NCI-H1436 (cell line): ENCODE measurements at regions not wholly inside any gene's neighbourhood (a gene's known extent, or its start where the extent isn't known, plus 50 kb on each side); places are given as distances from the start of the nearest gene placed in this dataset.

Experiments
- DNase-seq: peaks from one replicate; lab custom pipeline; 2025; lab: John Stamatoyannopoulos, UW

DNA sequence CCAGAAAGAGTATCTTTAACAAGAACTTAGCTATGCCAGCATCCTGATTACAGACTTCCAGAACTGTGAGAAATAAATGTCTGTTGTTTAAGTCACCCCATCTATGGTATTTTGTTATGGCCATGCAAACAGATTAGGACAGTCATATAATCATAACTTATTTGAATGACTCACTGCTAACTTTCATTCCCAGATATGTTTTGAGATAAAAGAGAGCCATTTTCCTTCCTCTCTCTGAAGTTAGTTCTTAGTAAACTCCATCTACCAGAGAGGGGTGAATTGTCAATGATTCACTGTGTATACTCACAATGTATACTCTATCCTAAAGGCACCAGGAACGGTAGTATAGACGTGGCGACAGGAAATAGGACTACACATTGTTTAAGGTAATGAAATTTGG, 179.4 kb upstream of the DPH6 start:
- no peak for DNase-seq

DNA sequence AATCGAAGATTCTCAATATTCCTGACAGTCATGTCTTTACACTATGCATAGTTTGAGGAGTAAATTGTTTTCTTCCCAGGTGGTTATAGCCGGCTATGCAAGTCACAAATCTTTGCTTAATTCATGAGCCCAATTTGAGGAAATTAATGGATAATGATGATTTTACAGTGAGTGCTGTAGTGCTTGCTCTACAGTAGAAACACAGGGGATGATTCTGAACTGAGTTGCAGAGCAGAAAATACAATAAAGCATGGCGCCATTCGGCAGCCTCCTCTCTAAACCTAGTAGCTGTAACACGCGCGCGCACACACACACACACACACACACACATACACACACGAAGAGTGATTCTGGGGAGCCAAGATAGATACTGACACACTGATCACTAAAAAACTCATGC, 181.7 kb upstream of the DPH6 start:
- no peak for DNase-seq

DNA sequence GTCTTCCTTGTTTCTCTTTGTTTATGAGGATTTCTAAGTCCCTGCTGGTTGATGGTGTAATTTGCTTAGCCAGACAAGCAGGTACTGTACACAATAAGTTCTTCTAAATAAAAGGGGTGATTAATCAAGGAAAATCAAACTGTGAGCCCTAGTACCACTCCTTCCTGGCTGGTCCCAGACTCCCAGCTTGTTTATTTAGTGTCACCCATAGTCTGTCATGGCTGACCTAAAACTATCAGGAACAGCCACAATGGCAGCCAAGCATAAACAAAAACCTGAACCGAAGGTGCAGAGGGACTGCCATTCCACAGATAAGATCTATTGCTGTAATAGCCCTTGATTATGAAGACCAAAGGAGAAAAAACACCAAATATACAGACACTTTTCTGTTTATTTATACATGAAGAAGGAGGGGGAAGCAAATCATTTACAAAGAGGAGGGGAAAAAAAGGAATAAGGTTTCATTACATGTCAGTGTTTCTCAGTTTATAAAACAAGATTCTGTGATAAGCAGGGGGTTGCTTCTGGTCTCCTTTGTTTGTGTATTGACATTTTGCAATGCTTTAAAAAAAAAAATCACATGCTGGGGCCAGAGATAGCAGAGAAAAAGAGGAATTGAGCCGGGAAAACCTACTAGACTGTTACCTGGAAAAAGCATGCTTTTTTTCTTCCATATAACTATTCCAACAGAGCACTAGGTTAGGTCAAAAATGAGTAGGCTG, 182.4 kb upstream of the DPH6 start:
- DNase-seq: no peak

DNA sequence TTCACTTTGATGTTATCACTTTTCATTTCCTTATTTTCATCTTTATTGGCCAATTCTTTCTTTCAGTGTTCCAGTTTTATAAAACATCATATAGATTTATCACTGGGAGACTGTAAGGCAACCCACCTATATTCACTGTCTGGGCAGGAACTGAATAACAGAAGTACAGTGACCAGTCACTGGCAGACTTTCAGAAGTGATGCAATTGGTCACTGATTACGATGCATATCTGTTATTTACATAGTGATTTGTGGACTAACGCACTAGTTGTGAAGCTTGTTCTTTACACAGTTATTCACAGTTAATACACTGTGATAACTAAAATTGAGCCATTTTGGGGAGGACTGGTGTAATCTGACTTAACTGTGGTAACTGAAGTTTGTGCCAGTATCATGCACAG, 190.2 kb upstream of the DPH6 start:
- no peak for DNase-seq

DNA sequence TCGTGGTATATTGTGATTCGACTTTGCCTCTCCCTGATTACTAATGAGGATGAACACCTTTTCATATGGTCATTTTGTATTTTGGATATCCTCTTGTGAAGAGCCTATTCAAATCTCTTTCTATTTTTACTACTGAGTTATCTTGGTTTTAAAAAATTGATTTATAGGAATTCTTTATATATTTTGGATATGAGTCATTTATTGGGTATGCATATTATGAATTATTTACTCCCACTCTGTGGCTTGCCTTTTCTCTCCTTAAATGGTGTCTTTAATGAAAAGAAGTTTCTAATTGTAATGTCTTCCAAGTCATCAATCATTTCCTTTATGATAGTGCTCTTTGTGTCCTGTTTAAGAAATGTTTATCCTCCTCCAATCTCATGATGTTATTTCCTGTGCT, 191.5 kb upstream of the DPH6 start:
- DNase-seq: no peak

DNA sequence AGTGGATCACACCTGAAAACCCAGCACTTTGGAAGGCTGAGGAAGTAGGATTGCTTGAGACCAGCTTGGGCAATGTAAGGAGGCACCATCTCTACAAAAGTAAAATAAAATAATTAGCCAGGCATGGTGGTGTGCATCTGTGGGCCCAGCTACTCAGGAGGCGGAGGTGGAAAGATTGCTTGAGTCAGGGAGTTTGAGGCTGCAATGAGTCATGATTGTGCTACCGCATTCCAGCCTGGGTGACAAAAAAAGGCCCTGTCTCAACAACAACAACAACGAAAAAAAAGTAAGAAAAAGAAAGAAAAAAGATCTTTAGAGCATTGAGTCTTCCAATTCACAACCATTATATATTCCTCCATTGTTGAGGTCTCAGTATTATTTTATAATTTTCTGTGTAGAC, 192.4 kb upstream of the DPH6 start:
- no peak for DNase-seq

DNA sequence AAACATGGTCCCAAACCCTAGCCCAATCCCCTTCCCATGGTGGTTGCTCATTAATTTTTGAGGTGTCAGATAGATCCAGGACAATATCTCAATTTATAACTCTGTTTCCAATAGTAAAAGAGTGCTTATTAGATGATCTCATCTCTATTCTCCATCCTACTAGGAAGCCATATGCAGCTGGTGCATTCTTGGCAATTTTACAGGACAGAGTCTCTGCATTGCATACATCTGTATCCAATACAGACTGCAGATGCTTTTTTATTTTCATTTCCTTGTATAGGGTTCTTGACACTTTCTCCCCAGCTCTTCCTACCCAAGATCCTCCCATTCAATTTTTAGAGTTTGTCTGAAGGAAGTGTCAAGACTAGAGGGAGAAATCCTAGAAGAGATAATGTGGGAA, 194.8 kb upstream of the DPH6 start:
- DNase-seq: no peak

DNA sequence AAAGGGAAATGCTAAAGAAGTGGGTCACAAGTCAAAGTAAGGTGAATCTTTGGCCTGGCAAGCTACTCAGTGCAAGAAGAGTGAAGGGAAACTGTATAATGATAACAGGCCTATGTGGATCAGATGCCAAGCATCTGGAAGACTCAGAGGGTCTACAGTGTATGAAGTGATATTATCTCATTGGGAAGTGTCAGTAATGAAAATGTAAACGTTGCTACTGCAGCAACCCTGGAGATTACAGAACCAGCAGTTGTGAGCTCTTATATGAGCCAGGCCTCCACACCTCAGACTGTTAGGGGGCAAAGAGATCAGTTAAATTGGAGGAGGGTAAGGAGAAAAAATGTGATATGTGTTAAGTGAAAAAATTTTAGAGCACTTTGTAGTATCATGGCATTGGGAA, 195.4 kb upstream of the DPH6 start:
- no peak for DNase-seq

DNA sequence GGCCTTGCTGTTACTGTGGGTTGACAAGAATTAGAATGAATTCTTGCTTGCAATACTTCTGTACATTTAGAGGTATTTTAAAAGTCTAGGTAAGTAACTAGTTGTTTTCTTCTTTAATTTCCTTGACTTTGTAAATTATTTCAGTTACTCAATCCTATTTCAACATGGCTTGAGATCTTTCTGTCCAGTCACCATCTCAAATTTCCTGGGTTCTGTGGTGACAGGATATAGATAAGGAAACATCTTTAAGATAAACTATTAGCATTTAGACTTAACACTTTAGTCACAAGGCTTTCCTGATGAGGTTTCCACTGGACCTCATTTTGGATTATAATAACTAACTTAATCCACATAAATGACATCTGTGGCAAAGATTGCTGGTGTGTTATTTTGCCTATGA, 195.9 kb upstream of the DPH6 start:
- no peak for DNase-seq

DNA sequence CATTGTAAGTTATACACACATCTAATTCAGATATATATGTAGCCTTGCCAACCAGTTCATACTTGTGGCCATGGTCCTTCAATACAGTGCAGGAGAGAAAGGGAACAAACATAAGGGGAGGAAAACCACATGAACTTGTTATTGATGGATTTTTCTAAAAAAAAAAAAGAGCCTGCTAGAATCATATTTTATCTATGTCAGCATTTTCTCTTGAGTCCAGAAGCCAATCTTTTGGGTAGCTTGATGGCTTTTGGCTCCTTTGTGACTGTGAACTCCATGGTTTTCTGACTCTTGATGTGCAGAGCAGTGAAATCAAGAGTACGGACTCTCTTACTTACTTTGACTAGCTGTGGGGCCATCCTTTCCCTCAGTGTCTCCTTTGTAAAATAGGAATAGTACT, 197.4 kb upstream of the DPH6 start:
- no peak for DNase-seq

DNA sequence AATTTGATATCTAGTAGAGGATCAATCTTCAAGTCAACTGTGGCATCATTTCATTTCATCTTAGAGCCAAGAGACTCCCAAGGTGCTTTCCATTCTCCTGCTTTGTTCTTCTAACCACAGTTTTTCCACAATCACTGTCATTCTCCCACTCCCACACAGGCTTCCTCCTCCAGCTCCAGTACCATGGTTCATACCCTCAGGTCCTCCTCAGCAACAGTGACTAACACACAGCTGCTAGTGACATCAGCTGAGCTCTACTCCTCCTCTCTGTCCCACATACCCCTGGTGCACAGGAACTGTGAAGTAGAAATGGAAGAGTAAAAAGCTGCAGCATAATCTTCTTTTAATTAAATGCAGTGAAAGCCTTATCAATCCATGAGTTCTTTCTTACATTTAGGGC, 200.2 kb upstream of the DPH6 start:
- DNase-seq: no peak

DNA sequence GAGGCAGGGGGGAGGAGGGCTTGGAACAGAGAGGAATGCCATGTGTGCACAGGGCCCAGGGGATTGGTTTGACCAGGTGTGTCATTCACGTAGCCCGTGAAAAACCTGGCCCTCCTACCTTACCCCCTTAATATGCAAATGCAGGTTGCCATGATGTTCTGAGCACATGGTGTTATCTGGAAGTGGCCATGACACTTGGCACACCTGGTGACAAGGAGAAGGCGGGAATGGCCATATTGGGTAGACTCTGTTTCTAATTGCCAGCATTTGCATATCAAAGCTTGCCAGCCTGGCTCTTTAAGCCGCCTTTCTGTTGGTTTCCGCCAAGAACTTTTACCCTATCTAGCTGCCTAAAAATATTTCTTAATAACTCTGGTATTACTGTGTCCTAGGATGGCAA, 202.1 kb upstream of the DPH6 start:
- DNase-seq: no peak

DNA sequence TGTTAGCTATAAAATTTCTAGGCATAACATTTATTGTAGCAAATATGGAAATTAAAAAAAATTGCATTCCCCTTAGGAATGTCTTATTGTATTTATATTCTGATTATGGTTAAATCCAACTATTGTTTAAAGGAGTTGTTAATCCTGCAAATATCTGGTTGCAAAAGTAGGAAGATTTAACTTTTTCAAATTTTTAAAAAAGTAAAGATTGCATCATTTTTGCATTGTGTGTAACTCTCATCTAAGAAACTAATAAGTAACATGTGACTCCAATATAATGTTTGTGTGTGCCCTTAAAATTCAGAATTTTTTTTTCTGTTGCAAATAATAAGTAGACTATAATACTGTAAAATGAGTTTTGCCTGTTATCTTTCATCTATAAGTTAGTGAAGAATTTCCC, 204.1 kb upstream of the DPH6 start:
- DNase-seq: no peak

DNA sequence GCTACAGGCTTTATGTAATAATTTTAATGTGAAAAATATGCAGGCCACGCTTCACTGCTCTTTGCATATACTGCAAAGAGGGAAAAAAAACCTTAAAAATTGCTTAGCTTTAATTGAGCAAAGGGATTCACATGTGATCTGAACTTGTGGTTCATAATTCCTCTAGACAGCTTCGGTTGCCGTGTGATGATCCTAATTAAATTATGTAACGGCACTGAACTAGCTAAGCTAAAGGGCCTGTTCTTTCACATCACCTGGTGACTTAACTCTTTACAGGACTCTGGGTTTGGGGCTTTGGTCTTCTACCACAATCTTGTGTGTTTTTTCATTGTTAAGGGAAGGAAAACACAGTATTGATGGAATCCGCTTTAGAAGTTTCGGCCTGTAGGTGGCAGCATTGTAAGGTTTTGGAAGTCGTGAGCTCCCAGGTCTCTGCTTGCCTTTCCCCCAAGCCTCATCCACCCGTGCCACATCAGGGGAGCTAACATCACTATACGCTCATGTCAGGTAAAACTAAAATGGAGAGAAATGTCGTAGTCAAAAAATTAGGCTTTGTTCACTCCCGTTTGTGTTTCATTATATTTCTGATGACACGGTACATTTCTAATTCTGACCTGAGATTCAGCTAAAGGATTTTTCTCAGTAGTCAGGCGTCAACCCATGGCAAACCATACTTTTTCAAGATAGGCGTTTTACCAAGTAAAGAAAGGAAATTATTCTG, 205.6 kb upstream of the DPH6 start:
- peak; percentile 78 for DNase-seq

DNA sequence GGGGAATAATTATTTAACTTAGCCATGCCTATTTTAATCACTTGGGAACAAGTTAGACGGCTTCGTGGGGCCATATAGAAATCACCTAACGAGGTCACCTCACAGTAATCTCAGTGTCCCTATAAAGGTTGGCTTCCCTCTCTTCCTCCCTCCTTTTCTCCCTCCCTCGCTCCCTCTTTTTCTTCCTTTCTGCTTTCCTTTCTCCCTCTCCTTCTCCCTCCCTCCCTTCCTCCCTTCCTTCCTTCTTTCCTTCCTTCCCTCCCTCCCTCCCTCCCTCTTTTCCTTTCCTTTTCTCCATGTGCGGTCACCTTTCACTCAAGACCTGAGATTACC, 206.1 kb upstream of the DPH6 start:
- no peak for DNase-seq

DNA sequence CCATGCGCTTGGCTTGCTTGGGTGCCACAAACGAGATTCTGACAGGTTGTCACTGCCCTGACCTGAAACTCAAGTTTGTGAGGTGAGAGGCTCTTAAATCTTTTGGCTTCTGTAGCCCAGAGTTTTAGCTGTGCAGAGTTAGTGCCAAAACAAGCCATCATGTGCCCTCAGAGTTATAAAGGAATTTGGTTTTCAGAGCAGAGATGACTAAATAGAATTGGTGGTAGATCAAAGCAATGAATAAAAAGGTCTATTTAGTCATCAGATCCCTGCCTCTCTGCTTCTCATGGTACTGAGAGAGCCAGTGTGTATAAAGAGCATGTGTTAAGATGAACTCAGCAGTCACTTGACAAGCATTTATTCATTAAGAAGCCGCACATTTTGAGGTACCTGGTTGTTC, 207.5 kb upstream of the DPH6 start:
- no peak for DNase-seq

DNA sequence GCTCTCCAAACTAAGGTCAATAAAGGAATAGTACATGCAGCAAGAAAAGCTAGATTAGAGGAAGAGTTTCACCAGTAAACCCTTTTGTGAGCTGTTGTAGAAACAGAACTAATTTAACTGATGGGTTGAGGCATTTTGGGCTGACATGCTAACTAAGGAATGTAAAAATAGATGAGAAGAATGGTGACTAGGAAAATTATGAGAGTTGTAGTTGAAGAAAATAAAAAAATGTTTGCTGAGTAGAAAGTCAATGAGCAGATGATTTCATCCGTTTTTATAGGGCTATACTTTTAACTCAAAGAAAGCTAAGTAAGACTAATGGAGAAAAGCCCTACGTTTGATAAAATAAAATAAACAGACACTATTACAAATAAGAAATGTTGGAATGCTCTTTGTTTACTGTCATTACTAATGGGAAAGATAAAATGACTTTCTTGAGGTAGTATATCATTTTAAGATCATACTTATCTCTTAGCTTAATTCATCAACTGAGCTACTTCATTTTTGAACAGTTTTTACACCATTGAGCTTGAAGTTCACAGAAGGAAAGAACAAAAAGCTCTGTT, 209.4 kb upstream of the DPH6 start:
- no peak for DNase-seq

DNA sequence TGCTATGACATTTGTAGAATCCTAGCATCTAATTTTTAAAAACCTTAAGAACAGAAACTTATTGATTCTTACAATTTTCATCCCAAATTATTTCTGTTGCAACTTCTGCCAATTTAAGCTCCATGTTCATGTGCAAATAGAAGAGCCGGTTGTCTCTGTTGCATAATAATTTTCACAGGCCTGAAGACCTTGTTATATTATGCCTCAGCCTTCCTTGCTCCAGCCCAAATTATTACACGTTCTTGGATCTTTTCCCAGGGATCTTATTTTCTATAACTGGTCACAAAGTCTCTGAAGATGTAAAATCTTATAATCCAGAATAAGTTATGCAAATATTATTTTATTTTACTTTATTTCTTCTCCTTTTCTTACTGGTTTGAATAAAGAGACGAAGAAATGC, 210.7 kb upstream of the DPH6 start:
- no peak for DNase-seq

DNA sequence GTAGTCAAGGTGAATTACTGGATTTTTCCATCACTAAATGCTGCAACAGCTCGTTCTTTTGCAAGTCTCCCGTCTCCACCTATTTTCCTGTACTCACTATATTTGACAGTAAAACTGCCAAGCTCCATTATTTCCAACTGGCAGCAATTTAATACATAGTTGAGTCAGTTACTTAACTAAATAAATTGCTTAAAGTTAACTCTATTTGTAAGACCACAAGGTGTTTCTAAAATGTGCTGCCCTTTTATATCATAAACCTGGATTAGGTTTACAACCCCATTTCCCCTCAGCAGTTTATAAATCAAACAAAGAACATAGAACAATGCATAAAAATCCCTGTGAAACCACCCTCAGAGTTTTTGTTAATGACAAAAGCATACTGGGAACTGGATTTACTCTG, 211.4 kb upstream of the DPH6 start:
- no peak for DNase-seq

DNA sequence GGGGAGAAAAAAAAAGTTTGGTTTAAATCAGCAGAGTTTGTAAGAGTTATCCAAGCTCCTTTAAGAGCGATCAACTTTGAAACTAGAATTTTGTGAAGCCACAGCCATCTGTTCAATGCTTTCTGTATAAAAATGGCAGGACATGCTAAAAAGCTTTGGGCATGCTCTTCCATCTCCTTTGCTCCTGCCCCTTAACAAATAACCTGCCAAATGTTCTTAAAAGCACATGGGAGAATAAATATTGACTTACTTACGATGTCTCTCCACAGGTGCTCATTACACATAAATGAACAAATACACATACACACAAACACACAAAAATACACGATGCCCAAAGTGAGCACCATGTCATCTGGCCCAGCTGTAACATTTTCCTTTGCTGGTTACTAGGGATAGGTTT, 211.8 kb upstream of the DPH6 start:
- DNase-seq: no peak

DNA sequence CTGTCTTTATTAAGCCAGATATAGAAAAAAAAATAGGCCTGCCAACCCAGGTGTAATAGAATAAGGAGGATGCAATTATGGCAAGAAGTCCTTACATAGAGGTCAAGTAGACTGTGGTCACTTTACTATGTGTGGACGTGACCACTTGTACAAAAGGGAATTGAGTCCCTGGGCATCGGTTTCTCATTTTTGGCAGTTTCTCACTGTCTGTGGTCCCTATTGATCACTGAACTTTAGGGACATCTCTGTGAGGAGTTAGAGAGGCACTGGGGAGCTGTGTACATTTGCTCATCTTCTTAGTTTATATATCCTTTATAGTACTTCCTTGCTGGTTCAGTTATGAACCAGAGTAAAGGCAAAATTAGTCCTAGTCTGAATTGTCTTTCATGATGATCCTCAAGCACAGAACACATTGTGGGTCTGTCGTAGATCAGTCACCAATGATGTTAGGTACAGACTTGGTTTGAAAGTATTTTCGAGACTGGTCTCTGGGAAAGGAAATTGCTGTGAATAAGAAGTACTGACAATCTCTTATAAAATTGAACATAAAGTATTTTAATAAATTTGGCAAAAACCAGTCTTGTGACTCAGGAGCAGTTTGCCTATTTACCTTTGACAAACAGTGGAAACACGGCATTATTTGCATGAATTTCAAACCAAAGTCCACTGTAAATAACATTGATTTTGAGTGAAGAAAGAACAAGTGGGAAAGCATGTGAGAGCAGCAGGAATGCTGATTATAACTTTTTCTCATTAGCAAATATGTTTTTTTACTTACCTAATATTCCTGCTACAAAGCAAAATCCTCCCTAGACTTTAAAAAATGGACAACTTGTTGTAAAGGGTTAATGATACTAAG, 218.9 kb upstream of the DPH6 start:
- no peak for DNase-seq

DNA sequence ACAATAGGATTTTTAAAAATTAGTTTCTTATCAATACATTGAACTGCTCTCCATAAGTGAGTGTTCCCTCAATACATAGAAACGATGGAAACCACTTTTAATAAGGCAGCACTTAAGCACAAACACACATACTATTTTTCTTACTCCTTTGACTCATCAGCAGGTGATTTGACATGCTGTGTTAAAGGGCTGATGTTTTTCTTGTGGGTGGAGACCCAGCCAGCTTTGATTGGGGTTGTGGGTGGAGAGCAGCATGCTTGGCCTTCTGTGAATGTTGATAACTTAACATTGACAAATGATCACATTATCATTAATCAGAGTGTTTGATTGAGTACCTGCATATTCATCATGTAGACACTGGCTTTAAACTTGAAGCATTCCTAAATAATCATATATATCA, 223.0 kb upstream of the DPH6 start:
- DNase-seq: no peak

DNA sequence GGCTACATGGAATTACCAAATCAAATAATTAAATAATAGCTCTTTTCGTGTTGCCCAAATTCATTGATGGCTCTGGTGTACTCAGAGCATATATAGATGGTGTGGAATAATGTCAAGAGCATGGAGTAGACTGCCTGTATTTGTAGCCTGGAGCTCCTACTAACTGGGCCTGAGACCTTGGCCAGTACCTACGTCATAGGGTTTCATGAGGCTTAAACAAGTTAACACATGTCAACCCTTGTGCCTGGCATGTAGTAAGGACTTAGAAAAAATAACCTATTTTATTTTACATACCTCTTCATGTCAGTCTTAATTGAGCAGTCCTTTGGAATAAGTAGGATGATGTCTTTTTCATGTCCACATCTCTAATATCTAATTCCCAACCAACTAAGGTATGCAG, 223.7 kb upstream of the DPH6 start:
- DNase-seq: no peak
